Esophagus squamous epithelium (tissue), 4 donors: ENCODE measurements at regions not wholly inside any gene's neighbourhood (a gene's known extent, or its start where the extent isn't known, plus 50 kb on each side); places are given as distances from the start of the nearest gene placed in this dataset.
"Not testable (repeated sequence)": the region's sequence is repeated elsewhere in the genome, so short reads cannot be mapped to it uniquely, and the experiment has no call there.

Experiments used
- CTCF ChIP-seq, 6 experiments: fragments of 450-650 bp in 4 of 6; fragments of 200-600 bp in 2 of 6; sonication (generic) in 2 of 6; IDR thresholded peaks; one replicate each; pipeline ENCODE4 v1.5.1; 2016 to 2019; ENCODE audit warnings: antibody characterized with exemption in 6 of 6, mild to moderate bottlenecking in 4 of 6, moderate library complexity in 4 of 6
- POLR2A ChIP-seq, 4 donors: fragments of 450-650 bp; IDR thresholded peaks; one replicate each; pipeline ENCODE4 v1.6.1; 2017; ENCODE audit warnings: antibody characterized with exemption in 4 of 4, mild to moderate bottlenecking in 4 of 4, moderate library complexity in 3 of 4

- not testable (repeated sequence) for TF ChIP-seq CTCF, POLR2A (IDR thresholded peaks at IDR 0.05)
Measured at GRCh38 chr10:80967357-80967756, 429.7 kb downstream of the SH2D4B start.
